Esophagus muscularis mucosa (tissue), 4 donors: ENCODE measurements at regions not wholly inside any gene's neighbourhood (a gene's known extent, or its start where the extent isn't known, plus 50 kb on each side); places are given as distances from the start of the nearest gene placed in this dataset.

Experiments used
- DNase-seq: peaks from one replicate; pipeline ENCODE4 v3.0.0-alpha.2; 2017; ENCODE audit errors: extremely low spot score
- H3K27ac ChIP-seq, 4 donors: fragments of 200-600 bp; sonication (generic); replicated peaks in 1 of 4; 1 replicate in 3 of 4; 2 replicates in 1 of 4; pipeline ENCODE4 v1.5.1; 2016 to 2019; ENCODE audit warnings: mild to moderate bottlenecking in 1 of 4
- H3K27me3 ChIP-seq, 4 donors: fragments of 200-600 bp; sonication (generic); one replicate each; pipeline versions ENCODE4 v1.5.1 to v1.6.0; 2016 to 2019
- H3K36me3 ChIP-seq, 4 donors: fragments of 200-600 bp; sonication (generic); one replicate each; pipeline ENCODE4 v1.5.1; 2016 to 2019
- H3K4me1 ChIP-seq, 4 donors: fragments of 200-600 bp; sonication (generic); one replicate each; pipeline ENCODE4 v1.5.1; 2016 to 2019
- H3K4me3 ChIP-seq, 4 donors: fragments of 200-600 bp; sonication (generic); 1 replicate in 2 of 4; 2 replicates in 2 of 4; pipeline ENCODE4 v1.5.1; 2016 to 2019; ENCODE audit warnings: mild to moderate bottlenecking in 4 of 4, moderate library complexity in 1 of 4
- H3K9me3 ChIP-seq, 4 donors: fragments of 200-600 bp; sonication (generic); 1 replicate in 3 of 4; 2 replicates in 1 of 4; pipeline ENCODE4 v1.5.1; 2016 to 2019
- EP300 ChIP-seq: sonication (generic); formaldehyde crosslinking; IDR thresholded peaks from one replicate; pipeline ENCODE4 v1.6.1; 2017; ENCODE audit warnings: antibody characterized with exemption
- POLR2A ChIP-seq: fragments of 450-650 bp; IDR thresholded peaks from one replicate; pipeline ENCODE4 v1.6.1; 2017; ENCODE audit warnings: antibody characterized with exemption, moderate library complexity, mild to moderate bottlenecking, low read depth
- POLR2AphosphoS5 ChIP-seq, 2 donors: sonication (generic); formaldehyde crosslinking; IDR thresholded peaks; one replicate each; pipeline ENCODE4 v1.6.1; 2017; ENCODE audit warnings: antibody characterized with exemption in 2 of 2
- WGBS: methylation state at CpG from one replicate; pipeline ENCODE4 v1.1.5; 2018; 5-methylcytosine and 5-hydroxymethylcytosine counted together
- intact Hi-C: fragments of 100-400 bp; cut with DNase I; formaldehyde crosslinking; loops from one replicate; pipeline ENCODE4 v1.15.1; 2023
- TF ChIP-seq, protein P1 (sequence below), 3 experiments: fragments of 200-600 bp in 2 of 3; fragments of 450-650 bp in 1 of 3; sonication (generic) in 2 of 3; IDR thresholded peaks; one replicate each; pipeline ENCODE4 v1.5.1; 2017 to 2019; ENCODE audit warnings: antibody characterized with exemption in 3 of 3, mild to moderate bottlenecking in 2 of 3, moderate library complexity in 1 of 3

DNA sequence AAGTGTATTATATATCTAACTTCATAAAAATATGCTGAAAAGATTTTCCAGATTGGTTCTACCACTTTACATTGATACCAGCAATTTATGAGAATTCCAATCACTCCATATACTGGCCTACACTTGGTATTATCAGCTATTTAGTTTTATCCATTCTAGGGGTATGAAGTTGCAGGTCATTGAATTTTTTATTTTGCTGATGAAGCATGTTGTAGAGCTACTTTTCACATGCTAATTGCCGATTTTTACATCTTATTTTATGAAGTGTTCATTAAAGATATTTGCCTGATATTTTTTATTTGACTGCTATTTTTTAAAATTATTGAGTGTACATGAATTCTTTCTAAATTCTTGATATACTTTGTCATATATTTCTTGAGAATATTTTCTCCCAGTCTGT lies 542.1 kb downstream of the ADCYAP1 start:
- WGBS: 69% methylated on average over 1 of the region's 1 CpG
- TF ChIP-seq POLR2AphosphoS5 (IDR thresholded peaks at IDR 0.05) (no peak), EP300 (no peak), POLR2A (no peak)
- TF ChIP-seq, protein P1, sequence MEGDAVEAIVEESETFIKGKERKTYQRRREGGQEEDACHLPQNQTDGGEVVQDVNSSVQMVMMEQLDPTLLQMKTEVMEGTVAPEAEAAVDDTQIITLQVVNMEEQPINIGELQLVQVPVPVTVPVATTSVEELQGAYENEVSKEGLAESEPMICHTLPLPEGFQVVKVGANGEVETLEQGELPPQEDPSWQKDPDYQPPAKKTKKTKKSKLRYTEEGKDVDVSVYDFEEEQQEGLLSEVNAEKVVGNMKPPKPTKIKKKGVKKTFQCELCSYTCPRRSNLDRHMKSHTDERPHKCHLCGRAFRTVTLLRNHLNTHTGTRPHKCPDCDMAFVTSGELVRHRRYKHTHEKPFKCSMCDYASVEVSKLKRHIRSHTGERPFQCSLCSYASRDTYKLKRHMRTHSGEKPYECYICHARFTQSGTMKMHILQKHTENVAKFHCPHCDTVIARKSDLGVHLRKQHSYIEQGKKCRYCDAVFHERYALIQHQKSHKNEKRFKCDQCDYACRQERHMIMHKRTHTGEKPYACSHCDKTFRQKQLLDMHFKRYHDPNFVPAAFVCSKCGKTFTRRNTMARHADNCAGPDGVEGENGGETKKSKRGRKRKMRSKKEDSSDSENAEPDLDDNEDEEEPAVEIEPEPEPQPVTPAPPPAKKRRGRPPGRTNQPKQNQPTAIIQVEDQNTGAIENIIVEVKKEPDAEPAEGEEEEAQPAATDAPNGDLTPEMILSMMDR (IDR thresholded peaks at IDR 0.05): no peak
- H3K4me1 ChIP-seq: no peaks in the 10 kb centered on the region
- no peak overlapping the region for H3K4me3 ChIP-seq
- no peaks in the 10 kb centered on the region for H3K27me3 ChIP-seq
- DNase-seq: no peak
- no peaks in the 10 kb centered on the region for H3K36me3 ChIP-seq
- peaks cover 0 to 6% (median 0%) of the 10 kb centered on the region in 4 donors for H3K9me3 ChIP-seq
- no peak overlapping the region for H3K27ac ChIP-seq
- intact Hi-C loops: no loop called here

DNA sequence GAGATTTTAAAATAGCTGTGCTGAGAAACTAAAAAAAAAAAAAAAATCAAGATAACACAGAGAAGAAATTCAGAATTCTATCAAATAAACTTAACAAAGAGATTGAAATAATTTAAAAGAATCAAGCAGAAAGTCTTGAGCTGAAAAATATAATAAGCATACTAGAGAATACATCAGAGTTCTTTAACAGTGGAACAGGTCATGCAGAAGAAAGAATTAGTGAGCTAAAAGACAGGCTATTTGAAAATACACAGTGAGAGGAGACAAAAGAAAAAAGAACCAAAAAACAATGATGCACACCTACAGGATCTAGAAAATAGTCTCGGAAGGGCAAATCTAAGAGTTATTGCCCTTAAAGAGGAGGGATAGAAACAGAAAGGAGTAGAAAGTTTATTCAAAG lies 548.1 kb downstream of the ADCYAP1 start:
- intact Hi-C loops: no loop called here
- H3K27me3 ChIP-seq: no peaks in the 10 kb centered on the region
- no peak for DNase-seq
- 44% methylated on average over 1 of the region's 1 CpG for WGBS
- no peak overlapping the region for H3K4me3 ChIP-seq
- no peak overlapping the region for H3K27ac ChIP-seq
- no peaks in the 10 kb centered on the region for H3K36me3 ChIP-seq
- TF ChIP-seq POLR2AphosphoS5 (IDR thresholded peaks at IDR 0.05): no peak
- TF ChIP-seq, protein P1 (IDR thresholded peaks at IDR 0.05): no peak
- TF ChIP-seq EP300: no peak
- TF ChIP-seq POLR2A: no peak
- H3K9me3 ChIP-seq: peaks cover 0 to 18% (median 0%) of the 10 kb centered on the region in 4 donors
- H3K4me1 ChIP-seq: no peaks in the 10 kb centered on the region

DNA sequence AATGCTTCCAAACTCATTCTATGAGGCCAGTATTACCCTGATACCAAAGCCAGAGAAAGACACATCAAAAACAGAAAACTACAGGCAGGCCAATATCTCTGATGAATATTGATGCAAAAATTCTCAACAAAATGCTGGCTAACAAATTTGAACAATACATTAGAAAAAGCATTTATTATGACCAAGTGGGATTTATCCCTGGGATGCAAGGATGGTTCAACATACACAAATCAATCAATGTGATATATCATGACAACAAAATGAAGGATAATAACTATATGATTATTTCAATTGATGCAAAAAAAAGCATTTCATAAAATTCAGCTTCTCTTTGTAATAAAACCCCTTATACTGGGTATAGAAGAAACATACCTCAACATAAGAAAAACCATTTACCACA lies 550.9 kb downstream of the ADCYAP1 start:
- intact Hi-C loops: no loop called here
- no peak overlapping the region for H3K4me3 ChIP-seq
- peaks cover 0 to 18% (median 1%) of the 10 kb centered on the region in 4 donors for H3K9me3 ChIP-seq
- no peak for TF ChIP-seq POLR2A
- TF ChIP-seq EP300: no peak
- TF ChIP-seq, protein P1 (IDR thresholded peaks at IDR 0.05): no peak
- no peak for TF ChIP-seq POLR2AphosphoS5 (IDR thresholded peaks at IDR 0.05)
- no peak overlapping the region for H3K27ac ChIP-seq
- H3K4me1 ChIP-seq: no peaks in the 10 kb centered on the region
- DNase-seq: no peak
- no peaks in the 10 kb centered on the region for H3K27me3 ChIP-seq
- no peaks in the 10 kb centered on the region for H3K36me3 ChIP-seq

DNA sequence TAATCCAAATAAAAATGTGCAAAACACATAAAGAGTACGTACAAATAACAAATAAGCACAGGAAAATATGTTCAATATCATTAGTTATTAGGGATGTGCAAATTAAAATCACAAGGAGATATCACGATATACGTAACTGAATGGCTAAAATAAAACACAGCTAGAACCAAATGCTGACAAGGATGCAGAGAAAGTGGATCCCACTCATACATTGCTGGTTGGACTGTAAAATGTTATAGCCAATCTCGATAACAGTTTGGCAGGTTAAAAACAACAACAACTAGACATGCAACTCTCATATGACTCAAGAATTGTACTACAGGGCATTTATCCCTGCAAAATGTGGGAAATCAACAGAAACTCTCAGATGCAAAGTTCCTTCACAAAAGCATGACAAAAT lies 553.9 kb downstream of the ADCYAP1 start:
- Histone ChIP-seq H3K27ac (no peak overlapping the region), H3K27me3 (no peaks in the 10 kb centered on the region), H3K4me3 (no peak overlapping the region), H3K9me3 (peaks cover 0 to 3% (median 0%) of the 10 kb centered on the region in 4 donors), H3K4me1 (no peaks in the 10 kb centered on the region), H3K36me3 (no peaks in the 10 kb centered on the region)
- no peak for DNase-seq
- no peak for TF ChIP-seq EP300
- intact Hi-C loops: no loop called here
- 60% methylated on average over 4 of the region's 4 CpGs for WGBS

DNA sequence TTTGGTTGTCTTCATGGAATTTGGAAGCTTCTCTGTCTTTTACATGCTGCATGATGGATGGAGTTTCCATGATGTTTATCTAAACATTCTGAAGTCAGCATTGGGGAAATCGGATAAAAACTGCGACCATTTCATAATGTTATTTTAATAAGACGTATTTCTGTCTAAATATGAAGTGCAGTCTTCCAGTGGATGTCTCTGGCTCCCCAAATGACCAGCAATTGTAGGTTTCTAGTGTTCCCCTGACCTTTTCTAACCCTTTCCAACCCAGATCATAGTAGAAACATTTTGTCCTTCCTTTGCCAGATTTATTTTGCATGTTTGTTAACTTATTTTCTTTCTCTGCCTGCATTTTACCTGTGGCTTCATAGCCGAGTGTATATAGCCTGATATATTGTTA lies 559.3 kb downstream of the ADCYAP1 start:
- Histone ChIP-seq H3K27ac (no peak overlapping the region), H3K36me3 (no peaks in the 10 kb centered on the region), H3K27me3 (no peaks in the 10 kb centered on the region), H3K9me3 (peaks cover 0 to 3% (median 0%) of the 10 kb centered on the region in 4 donors), H3K4me3 (no peak overlapping the region), H3K4me1 (no peaks in the 10 kb centered on the region)
- DNase-seq: no peak
- TF ChIP-seq EP300: no peak
- intact Hi-C loops: no loop called here
- WGBS: 39% methylated on average over 4 of the region's 4 CpGs

DNA sequence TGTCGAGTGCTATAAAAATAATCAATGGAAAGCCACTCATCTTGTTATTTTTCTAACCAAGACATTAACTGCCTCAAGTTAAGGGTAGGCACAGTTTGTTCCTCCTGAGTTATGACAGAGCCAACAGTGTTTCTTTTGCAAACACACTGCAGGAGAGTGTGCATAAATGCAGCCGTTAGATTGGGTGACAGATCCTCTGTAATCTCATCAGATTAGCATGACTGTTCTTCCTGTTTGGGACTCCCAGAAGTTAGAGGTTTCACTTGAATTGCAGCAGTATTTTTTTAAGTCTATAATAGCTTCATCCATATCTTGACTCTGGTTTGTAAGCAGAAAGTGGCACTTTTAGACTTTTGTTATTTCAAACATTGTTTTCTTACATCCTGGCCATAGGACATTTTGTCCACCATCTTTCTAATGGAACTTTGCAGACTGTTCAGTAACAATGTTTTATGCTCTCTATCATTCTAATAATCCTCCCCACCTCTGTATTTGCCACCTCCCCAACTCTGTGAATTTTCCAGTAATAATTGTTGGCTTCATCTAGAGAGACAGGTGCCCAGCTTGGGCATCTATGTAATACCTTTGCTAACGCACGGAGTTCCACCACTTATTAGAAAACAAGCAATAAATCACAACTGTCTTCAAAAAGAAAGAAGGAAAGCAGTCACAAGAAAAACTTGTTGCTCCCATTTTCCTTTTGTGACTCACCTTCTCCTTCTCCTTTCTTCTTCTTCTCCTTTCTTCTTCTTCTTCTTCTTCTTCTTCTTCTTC lies 560.0 kb downstream of the ADCYAP1 start:
- Histone ChIP-seq H3K27ac (no peak overlapping the region), H3K4me1 (no peaks in the 10 kb centered on the region), H3K36me3 (no peaks in the 10 kb centered on the region), H3K27me3 (no peaks in the 10 kb centered on the region), H3K4me3 (no peak overlapping the region), H3K9me3 (no peaks in the 10 kb centered on the region)
- TF ChIP-seq POLR2AphosphoS5 (IDR thresholded peaks at IDR 0.05) (no peak), POLR2A (no peak), EP300 (no peak)
- TF ChIP-seq, protein P1 (IDR thresholded peaks at IDR 0.05): no peak
- no peak for DNase-seq
- 50% methylated on average over 4 of the region's 4 CpGs for WGBS
- intact Hi-C loops: no loop called here
